Parathyroid adenoma (tissue), 2 donors: ENCODE measurements at regions not wholly inside any gene's neighbourhood (a gene's known extent, or its start where the extent isn't known, plus 50 kb on each side); places are given as distances from the start of the nearest gene placed in this dataset.

Experiments used
- H2AFZ ChIP-seq: fragments of 300-600 bp; sonication (generic); one replicate; pipeline ENCODE4 v1.7.0; 2017; ENCODE audit warnings: antibody characterized with exemption, mild to moderate bottlenecking
- H3K27ac ChIP-seq: fragments of 300-600 bp; sonication (generic); one replicate; pipeline ENCODE4 v1.7.0; 2017
- H3K27me3 ChIP-seq: fragments of 300-600 bp; sonication (generic); one replicate; pipeline ENCODE4 v1.7.0; 2017; ENCODE audit warnings: low read length; ENCODE audit not compliant: control insufficient read depth, insufficient read depth
- H3K36me3 ChIP-seq: fragments of 300-600 bp; sonication (generic); one replicate; pipeline ENCODE4 v1.7.0; 2017; ENCODE audit warnings: low read length; ENCODE audit not compliant: control insufficient read depth, insufficient read depth
- H3K4me1 ChIP-seq: fragments of 300-600 bp; sonication (generic); one replicate; pipeline ENCODE4 v1.7.0; 2017; ENCODE audit warnings: control low read depth
- H3K4me2 ChIP-seq: fragments of 300-600 bp; sonication (generic); one replicate; pipeline ENCODE4 v1.7.0; 2017; ENCODE audit warnings: low read length
- H3K4me3 ChIP-seq: fragments of 300-600 bp; sonication (generic); one replicate; pipeline ENCODE4 v1.7.0; 2017; ENCODE audit warnings: low read depth, low read length
- H3K79me2 ChIP-seq: fragments of 300-600 bp; sonication (generic); one replicate; pipeline ENCODE4 v1.7.0; 2017; ENCODE audit warnings: control low read depth
- H3K9ac ChIP-seq: fragments of 300-600 bp; sonication (generic); one replicate; pipeline ENCODE4 v1.7.0; 2017; ENCODE audit warnings: mild to moderate bottlenecking
- H3K9me3 ChIP-seq: fragments of 300-600 bp; sonication (generic); one replicate; pipeline ENCODE4 v1.7.0; 2017; ENCODE audit warnings: low read length; ENCODE audit not compliant: control insufficient read depth
- CTCF ChIP-seq: fragments of 300-600 bp; sonication (generic); IDR thresholded peaks from one replicate; pipeline ENCODE4 v1.7.0; 2017; ENCODE audit warnings: antibody characterized with exemption, mild to moderate bottlenecking
- donor health status: primary hyperparathyroidism.

- H3K27me3 ChIP-seq, result no peaks in the 10 kb centered on the region
These were observed 156.7 kb upstream of the ATP11B start for GRCh38 chr3:182636646-182637045.

GRCh38 chr3:182637350-182638110, 155.8 kb upstream of the ATP11B start:
- H3K9ac ChIP-seq, result no peak overlapping the region
- no peak overlapping the region for H3K4me3 ChIP-seq
- H3K4me2 ChIP-seq, result no peak overlapping the region
- H2AFZ ChIP-seq, result peak overlapping the region; percentile 54
- no peaks in the 10 kb centered on the region for H3K27me3 ChIP-seq
- no peak overlapping the region for H3K27ac ChIP-seq
- TF ChIP-seq CTCF, result no peak
- H3K4me1 ChIP-seq, result peaks cover 32% of the 10 kb centered on the region
- no peaks in the 10 kb centered on the region for H3K79me2 ChIP-seq
- H3K9me3 ChIP-seq, result no peaks in the 10 kb centered on the region
- no peaks in the 10 kb centered on the region for H3K36me3 ChIP-seq

More at GRCh38 chr3:182636646-182637045, 156.7 kb upstream of the ATP11B start:
- TF ChIP-seq CTCF, result no peak
- Histone ChIP-seq H3K9ac (no peak overlapping the region), H3K9me3 (no peaks in the 10 kb centered on the region), H3K4me2 (no peak overlapping the region), H3K4me3 (no peak overlapping the region), H3K36me3 (no peaks in the 10 kb centered on the region), H3K79me2 (no peaks in the 10 kb centered on the region), H3K4me1 (peaks cover 32% of the 10 kb centered on the region), H3K27ac (no peak overlapping the region), H2AFZ (peak overlapping the region; percentile 42)

GRCh38 chr3:182644013-182644412, 149.3 kb upstream of the ATP11B start:
- Histone ChIP-seq H3K9me3 (no peaks in the 10 kb centered on the region), H3K9ac (no peak overlapping the region), H3K27me3 (no peaks in the 10 kb centered on the region), H3K4me3 (no peak overlapping the region), H3K4me1 (peaks cover 7% of the 10 kb centered on the region), H3K27ac (no peak overlapping the region), H2AFZ (peak overlapping the region; percentile 72), H3K4me2 (no peak overlapping the region), H3K79me2 (no peaks in the 10 kb centered on the region), H3K36me3 (no peaks in the 10 kb centered on the region)
- TF ChIP-seq CTCF, result no peak

GRCh38 chr3:182644790-182645433, 148.4 kb upstream of the ATP11B start:
- Histone ChIP-seq H3K4me2 (no peak overlapping the region), H3K4me1 (peaks cover 7% of the 10 kb centered on the region), H3K36me3 (no peaks in the 10 kb centered on the region), H2AFZ (peak overlapping the region; percentile 72), H3K4me3 (no peak overlapping the region), H3K27me3 (no peaks in the 10 kb centered on the region), H3K9ac (no peak overlapping the region), H3K27ac (no peak overlapping the region), H3K9me3 (no peaks in the 10 kb centered on the region), H3K79me2 (no peaks in the 10 kb centered on the region)
- TF ChIP-seq CTCF, result no peak
